Superior temporal gyrus (tissue), 1 donor: ENCODE measurements at regions not wholly inside any gene's neighbourhood (a gene's known extent, or its start where the extent isn't known, plus 50 kb on each side); places are given as distances from the start of the nearest gene placed in this dataset.

Experiments used
- DNase-seq: peaks from one replicate; pipeline ENCODE4 v3.0.0-alpha.2; 2016; ENCODE audit errors: extremely low spot score

- DNase-seq, result no peak
Measured at GRCh38 chr3:115520241-115520640, 103.1 kb upstream of the GAP43 start.

- no peak for DNase-seq
Measured at GRCh38 chr3:115520651-115521245, 102.6 kb upstream of the GAP43 start.

GRCh38 chr3:115523458-115523857, 99.9 kb upstream of the GAP43 start:
- no peak for DNase-seq

- no peak for DNase-seq
Measured at GRCh38 chr3:115524549-115524948, 98.8 kb upstream of the GAP43 start.

- no peak for DNase-seq
Measured at GRCh38 chr3:115525731-115526130, 97.6 kb upstream of the GAP43 start.

- no peak for DNase-seq
Measured at GRCh38 chr3:115533218-115533617, 90.1 kb upstream of the GAP43 start.

GRCh38 chr3:115536171-115536570, 87.1 kb upstream of the GAP43 start:
- no peak for DNase-seq

GRCh38 chr3:115537669-115538068, 85.6 kb upstream of the GAP43 start:
- no peak for DNase-seq

GRCh38 chr3:115547207-115547606, 76.1 kb upstream of the GAP43 start:
- DNase-seq, result no peak

GRCh38 chr3:115548611-115549010, 74.7 kb upstream of the GAP43 start:
- DNase-seq, result peak; percentile 30

- peak; percentile 38 for DNase-seq
Measured at GRCh38 chr3:115549071-115549470, 74.2 kb upstream of the GAP43 start.

- DNase-seq, result no peak
Measured at GRCh38 chr3:115550285-115550761, 73.0 kb upstream of the GAP43 start.

GRCh38 chr3:115551016-115551415, 72.3 kb upstream of the GAP43 start:
- DNase-seq, result peak; percentile 16

GRCh38 chr3:115552007-115552406, 71.3 kb upstream of the GAP43 start:
- no peak for DNase-seq

GRCh38 chr3:115553796-115554486, 69.4 kb upstream of the GAP43 start:
- DNase-seq, result no peak

- no peak for DNase-seq
Measured at GRCh38 chr3:115554487-115554807, 68.9 kb upstream of the GAP43 start.

- DNase-seq, result no peak
Measured at GRCh38 chr3:115562636-115563267, 60.6 kb upstream of the GAP43 start.

GRCh38 chr3:115563984-115564383, 59.3 kb upstream of the GAP43 start:
- DNase-seq, result no peak

- no peak for DNase-seq
Measured at GRCh38 chr3:115571413-115571812, 51.9 kb upstream of the GAP43 start.
